T-helper 22 cell (primary cell): ENCODE measurements at regions not wholly inside any gene's neighbourhood (a gene's known extent, or its start where the extent isn't known, plus 50 kb on each side); places are given as distances from the start of the nearest gene placed in this dataset.

Experiments used
- DNase-seq: peaks from one replicate; pipeline ENCODE4 v3.0.0-alpha.2; 2020; ENCODE audit warnings: low read depth

DNA sequence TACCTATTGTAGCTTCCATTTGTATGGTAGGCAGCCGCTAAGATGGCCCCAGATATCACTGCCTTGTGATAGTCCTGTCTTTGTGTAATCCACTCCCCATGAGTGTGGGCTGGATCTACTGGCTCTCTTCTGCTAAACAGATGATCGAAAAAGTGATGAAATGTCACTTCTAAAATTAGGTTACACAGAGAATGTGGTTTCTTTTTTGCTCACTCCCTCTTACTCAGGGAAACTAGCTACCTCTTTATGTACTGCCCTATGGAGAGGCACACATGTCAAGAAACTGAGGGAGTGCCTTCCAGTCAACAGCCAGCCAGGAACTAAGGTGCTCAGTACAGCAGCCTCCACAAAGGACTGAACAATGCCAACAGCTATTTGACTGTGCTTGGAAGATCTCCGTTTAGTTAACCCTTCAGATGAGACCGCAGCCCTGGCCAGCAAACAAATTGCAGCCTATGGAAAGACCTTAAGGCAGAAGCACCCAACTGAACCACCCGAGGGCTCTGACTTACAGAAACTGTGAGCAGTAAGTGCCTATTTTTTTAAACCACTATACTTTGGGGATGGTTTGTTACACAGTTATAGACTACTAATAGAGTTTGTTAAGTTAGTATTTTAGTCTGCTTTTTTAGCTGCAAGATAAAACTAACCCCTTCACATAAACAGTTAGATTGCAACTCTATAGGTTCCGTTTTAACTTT lies 113.2 kb upstream of the MAF start:
- DNase-seq = no peak

DNA sequence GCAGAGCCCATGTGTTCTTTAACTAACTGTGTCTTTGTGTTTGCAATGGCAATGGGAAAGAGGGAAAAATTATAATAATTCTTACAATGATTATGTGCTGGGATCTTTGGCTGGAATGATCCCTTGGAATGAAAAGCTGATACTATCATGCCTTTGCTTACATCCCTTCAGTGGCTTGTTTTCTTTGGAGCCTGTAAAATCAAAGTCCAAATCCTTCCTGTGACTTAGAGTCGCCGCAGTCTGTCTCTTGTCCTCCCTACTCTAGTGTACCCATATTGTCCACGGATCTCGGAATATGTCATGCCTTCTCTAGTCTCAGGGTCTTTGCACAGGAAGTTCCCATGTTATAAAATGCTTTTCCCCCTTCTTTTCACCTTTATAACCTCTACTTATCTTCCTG lies 111.7 kb upstream of the MAF start:
- DNase-seq = no peak

GRCh38 chr16:79707876-79708275 lies 107.3 kb upstream of the MAF start:
- DNase-seq = no peak

DNA sequence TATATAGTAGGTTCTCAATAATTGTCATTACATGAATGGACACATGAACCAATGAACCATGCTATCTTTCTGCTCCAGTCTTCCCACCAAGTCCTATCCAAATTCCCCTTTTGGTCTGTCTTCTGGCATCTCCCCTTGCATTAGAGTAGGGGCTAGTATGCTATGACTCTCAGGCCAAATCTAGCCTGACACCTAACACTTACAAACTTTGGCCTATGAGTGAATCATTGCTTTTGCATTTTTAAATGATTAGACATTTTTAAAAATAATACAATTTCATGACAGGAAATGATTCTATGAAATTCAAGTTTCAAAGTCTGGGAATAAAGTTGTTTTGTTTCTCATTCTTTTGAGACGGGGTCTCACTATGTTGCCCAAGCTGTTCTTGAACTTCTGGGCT lies 102.5 kb upstream of the MAF start:
- no peak for DNase-seq

- no peak for DNase-seq
Observed at GRCh38 chr16:79698341-79698753, 97.8 kb upstream of the MAF start.

DNA sequence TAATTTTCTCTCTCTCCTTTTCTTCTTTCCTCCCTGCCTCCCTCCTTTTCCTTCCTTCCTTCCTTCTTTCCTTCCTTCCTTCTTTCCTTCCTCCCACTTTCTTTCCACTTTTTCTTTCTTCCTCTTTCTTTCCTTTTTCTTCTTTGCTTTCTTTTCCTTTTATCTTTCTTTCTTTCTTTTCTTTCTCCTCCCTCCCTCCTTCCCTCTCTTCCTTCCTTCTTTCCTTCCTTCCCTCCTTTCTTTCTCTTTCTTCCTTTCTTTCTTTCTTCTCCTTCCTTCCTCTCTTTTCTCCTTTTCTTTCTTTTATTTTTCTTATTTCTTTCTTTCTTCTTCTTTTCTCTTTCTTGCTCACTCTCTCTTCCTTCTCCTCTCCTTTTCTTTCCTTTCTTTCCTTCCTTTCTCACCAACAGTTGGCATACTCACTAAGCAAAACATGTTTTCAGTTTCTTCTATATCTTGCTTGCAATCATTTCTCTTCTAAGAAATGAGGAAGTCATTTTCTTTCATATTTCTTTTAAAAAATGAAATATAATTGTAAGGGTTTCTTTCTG lies 97.1 kb upstream of the MAF start:
- no peak for DNase-seq

GRCh38 chr16:79691007-79691406 lies 90.5 kb upstream of the MAF start:
- no peak for DNase-seq

GRCh38 chr16:79690159-79690558 lies 89.6 kb upstream of the MAF start:
- DNase-seq = no peak

- DNase-seq = no peak
Observed at GRCh38 chr16:79687249-79688130, 87.0 kb upstream of the MAF start.

GRCh38 chr16:79685871-79686270 lies 85.3 kb upstream of the MAF start:
- DNase-seq = no peak

DNA sequence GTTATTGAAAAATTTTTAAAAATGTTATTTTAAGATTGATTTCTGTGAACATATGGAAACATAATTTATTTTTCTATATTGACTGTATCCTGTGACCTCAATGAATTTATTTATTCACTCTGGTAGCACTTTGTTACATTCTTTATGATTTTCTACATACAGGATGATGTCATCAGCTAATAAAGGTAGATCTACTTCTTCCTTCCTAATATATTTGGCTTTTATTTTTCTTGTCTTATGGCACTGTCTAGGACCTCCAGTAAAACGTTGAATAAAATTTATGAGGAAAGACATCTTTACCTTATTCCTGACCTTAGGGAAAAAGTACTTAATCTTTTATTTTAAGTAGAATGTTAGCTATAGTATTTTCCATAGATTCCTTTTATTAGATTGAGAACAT lies 78.8 kb upstream of the MAF start:
- DNase-seq = no peak

GRCh38 chr16:79677799-79678530 lies 77.4 kb upstream of the MAF start:
- no peak for DNase-seq

GRCh38 chr16:79673635-79674034 lies 73.1 kb upstream of the MAF start:
- no peak for DNase-seq

- DNase-seq = no peak
Observed at GRCh38 chr16:79672524-79672923, 72.0 kb upstream of the MAF start.

- DNase-seq = no peak
Observed at GRCh38 chr16:79668502-79668901, 68.0 kb upstream of the MAF start.

DNA sequence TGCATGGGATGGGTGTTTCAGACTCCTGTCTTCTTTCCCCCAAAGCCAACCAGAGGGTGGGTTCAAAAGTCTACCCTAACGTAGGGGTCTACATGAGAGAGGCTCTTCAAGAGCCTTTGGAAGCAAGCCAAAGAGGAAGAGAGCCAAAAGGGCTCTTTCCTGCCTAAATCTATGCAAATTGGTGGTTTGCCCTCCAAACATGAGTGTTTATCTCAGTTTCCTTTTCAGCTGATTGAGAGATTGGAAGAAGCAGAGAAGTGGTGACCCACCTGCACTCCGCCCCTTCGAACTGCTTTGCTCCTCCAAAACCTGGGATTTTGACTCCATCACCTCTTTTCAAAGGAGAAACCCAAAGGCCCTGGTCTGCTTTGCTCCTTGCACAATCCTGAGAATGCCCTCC lies 65.4 kb upstream of the MAF start:
- no peak for DNase-seq

DNA sequence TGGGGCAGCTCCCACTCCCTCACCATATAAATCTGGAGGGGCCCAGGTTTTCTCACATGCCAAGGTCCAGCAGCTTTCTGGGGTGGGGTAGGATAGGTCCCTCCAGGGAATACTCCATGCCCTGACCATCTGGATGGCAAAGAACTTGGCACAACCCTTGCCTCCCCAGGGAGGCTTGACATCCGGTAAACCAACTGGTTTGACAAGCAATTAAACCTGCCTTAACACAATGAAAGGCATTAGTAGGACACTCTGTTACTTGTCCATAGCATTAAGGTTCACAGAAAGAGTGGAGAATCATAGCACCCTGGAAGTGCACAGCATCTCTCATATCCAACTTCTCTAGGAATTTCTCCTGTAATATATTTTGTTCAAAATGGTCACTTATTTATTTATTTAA lies 63.9 kb upstream of the MAF start:
- DNase-seq = no peak

DNA sequence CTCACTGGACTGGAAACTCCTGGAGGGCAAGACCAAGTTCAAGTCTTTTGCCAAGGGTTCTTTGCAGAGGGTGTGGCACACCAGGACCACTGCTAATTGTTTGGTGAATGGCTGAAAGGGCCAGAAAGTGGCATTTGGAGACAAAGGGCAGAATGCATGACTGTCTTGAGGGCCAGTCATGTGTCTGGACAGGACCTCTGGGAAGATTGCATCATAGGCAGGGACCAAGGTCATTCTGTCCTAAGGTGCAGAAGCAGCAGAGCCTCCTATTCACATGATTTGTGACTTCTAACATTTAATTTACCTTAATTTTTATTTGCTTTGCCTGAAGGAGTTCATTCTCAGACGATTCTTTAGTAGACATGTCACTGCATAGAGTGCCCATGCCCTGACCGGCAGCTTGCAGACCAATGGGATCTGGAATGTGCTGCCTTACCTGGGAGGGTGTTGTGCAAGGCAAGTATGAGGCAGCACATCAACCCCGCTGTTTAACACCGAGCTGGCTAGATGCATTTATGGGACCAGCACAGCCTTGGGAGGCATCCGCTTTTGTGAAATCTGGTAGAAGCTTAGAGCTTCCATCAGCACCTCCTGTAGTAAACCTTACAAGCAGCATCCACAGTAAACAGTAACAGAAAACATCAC lies 62.3 kb upstream of the MAF start:
- no peak for DNase-seq

GRCh38 chr16:79662122-79662521 lies 61.6 kb upstream of the MAF start:
- DNase-seq = no peak

- no peak for DNase-seq
Observed at GRCh38 chr16:79661578-79661977, 61.0 kb upstream of the MAF start.

GRCh38 chr16:79659344-79659743 lies 58.8 kb upstream of the MAF start:
- no peak for DNase-seq
